OCI-LY7 (cell line): ENCODE measurements at regions not wholly inside any gene's neighbourhood (a gene's known extent, or its start where the extent isn't known, plus 50 kb on each side); places are given as distances from the start of the nearest gene placed in this dataset.

Experiments
- CTCF ChIP-seq: fragments of 200-600 bp; sonication (generic); conservative IDR thresholded peaks from 2 replicates; pipeline ENCODE4 v1.5.1; 2014; ENCODE audit warnings: mild to moderate bottlenecking, antibody characterized with exemption, low read length, moderate library complexity, mixed read lengths
- EZH2phosphoT487 ChIP-seq: fragments of 200-600 bp; sonication (generic); IDR thresholded peaks from 2 replicates; pipeline ENCODE4 v1.6.1; 2018; ENCODE audit warnings: low read depth, borderline replicate concordance, mild to moderate bottlenecking, mixed run types, antibody characterized with exemption, low read length, moderate library complexity, mixed read lengths

DNA sequence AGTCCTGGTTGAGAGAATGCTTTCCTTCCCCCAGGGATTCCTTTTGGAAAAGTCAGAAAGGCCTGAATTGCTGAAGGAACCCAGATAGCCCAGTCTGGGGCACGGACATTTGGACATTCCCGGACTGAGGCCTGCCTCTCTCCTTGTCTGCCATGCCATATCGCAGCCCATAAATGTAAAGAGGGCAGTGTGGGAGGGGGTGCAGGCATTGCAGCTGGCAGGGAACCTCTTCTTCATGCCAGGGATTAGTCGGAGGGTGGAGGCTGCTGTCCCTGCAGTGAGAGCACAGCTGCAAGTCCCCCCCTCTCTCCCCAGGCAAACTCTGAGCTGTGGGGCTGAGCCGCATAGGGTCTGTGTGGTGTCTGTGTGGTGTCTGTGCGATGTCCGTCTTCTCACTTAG lies 486.0 kb upstream of the MKI67 start:
- TF ChIP-seq CTCF (no peak), EZH2phosphoT487 (no peak)
